ENCODE measurements at regions not wholly inside any gene's neighbourhood (a gene's known extent, or its start where the extent isn't known, plus 50 kb on each side); places are given as distances from the start of the nearest gene placed in this dataset.
"Not testable (repeated sequence)": the region's sequence is repeated elsewhere in the genome, so short reads cannot be mapped to it uniquely, and the experiment has no call there.

GRCh38 chr18:60178224-60178623, 194.4 kb downstream of the MC4R start:
- not testable (repeated sequence) for TF ChIP-seq CTCF (conservative IDR thresholded peaks at IDR 0.05; ENCODE audit: low read length); EZH2phosphoT487 (IDR thresholded peaks at IDR 0.05; ENCODE audit: borderline replicate concordance)

Data from Loucy (cell line).